ENCODE measurements at regions not wholly inside any gene's neighbourhood (a gene's known extent, or its start where the extent isn't known, plus 50 kb on each side); places are given as distances from the start of the nearest gene placed in this dataset.
A peak's percentile ranks its signal among the peaks of the same experiment; 100 is the strongest.

DNA sequence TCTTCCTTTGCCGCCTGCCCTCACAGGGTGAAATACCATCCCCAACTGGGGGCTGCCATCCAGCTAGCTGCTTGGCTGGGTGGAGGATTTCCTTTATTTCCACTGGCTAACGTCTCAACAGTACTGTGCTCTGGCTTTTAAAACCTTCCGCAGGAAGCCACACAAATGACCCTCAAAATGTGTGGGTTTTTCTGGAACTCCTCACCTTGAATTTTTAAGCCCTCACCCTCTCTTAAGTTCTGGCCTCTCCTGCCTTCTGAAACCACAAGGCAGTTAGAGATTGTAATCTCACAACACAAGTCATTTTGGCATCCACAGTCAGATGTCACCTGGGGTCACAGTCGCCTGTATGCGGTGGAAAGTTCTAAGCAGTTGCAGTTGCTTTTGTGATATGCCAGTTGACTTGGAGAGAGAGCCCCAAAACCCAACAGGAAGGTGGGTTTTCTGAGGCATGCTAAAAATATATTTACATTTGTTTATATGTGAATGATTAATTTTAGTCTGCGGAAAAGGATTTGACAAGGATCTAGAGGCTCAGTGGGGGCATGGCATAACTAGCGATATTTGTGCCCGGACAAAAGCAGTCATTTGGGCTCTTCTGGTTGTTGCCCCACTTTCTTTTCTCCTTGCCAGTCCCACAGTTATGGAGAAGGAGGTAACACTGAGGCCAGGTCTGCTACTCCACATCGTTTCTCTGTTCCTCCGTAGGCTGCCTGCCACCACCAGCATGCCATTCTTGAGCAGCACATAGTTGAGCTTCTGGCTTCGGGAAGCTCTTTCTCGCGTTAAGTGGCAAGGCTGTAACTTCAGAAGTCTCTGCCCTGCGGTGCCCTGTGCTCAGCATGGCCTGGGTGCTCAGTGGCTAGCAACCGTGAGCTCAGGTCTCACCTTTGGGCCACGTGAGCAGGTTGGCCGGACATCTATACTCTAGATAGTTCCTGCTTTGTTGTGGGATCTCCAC, 335.3 kb downstream of the CD83 start:
- intact Hi-C loops (cut with DNase I): no loop called here
- ATAC-seq (peak; percentile 30), DNase-seq (ENCODE audit: missing footprints) (no peak)

DNA sequence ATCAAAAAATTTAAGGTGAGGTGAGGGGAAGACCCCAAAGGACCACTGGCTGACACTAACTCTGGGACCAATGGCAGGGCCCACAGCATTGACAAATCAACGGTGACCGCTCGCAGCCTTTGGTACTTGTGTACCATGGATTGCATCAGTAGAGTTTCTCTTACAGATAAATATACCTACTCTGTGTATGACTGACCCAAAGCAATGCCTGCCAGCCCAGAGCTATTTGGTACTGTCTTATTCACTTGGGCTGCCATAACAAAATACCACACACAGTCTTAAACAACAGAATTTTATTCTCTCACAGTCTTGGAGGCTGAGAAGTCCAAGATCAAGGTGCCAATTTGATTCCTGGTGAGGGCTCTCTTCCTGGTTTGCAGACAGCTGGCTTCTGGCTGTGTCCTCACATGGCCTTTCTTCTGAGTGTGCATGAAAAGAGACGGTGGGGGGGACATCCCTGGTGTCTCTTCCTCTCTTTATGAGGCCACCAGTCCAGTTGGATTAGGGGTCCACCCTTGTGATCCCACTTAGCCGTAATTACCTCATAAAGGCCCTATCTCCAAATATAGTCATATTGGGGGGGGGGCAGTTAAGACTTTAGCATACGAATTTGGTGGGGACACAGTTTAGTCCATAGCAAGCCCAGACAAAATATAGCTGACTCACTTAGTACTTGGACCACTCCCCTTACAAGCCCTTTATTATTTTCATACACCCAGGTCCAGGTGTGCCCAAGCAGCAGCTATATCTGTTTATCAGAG, 336.3 kb downstream of the CD83 start:
- DNase-seq (ENCODE audit: missing footprints) (no peak), ATAC-seq (no peak)
- intact Hi-C loops (cut with DNase I): no loop called here

DNA sequence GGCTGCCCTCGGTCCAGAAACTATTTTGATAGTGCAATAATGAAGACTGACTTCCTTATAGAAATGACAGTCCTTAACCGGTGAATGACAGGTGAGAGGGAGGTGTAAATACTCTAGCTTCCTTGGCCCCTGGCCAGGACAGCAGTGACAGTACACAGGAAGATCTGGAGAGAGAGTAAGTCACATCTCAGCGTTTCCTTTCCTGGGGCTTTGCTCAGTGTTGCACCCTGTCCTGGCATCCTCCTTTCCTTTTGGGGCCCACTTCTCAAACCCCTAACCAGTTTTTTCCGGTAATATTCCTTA, 336.9 kb downstream of the CD83 start:
- DNase-seq (ENCODE audit: missing footprints) (no peak), ATAC-seq (no peak)
- intact Hi-C loops (cut with DNase I): no loop called here

DNA sequence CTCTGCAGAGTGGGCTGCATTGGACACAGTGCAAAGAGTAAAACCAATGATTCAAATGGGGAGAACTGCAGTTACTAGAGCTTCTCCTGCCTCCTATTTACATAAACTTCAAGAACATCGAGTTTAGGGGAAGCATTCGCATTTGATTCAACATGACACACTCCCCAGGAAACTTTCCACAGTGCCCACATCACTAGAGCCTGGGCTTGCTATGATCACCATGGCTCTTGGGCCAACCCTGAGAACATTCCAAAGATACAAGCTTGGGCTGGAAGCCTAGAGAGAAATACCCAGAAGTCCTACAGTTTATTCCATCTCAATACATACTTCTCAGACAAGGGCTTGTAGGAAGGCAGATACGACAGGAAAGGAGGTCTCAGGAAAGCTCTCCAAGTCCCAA, 337.9 kb downstream of the CD83 start:
- intact Hi-C loops (cut with DNase I): no loop called here
- DNase-seq (ENCODE audit: missing footprints) (no peak), ATAC-seq (no peak)

DNA sequence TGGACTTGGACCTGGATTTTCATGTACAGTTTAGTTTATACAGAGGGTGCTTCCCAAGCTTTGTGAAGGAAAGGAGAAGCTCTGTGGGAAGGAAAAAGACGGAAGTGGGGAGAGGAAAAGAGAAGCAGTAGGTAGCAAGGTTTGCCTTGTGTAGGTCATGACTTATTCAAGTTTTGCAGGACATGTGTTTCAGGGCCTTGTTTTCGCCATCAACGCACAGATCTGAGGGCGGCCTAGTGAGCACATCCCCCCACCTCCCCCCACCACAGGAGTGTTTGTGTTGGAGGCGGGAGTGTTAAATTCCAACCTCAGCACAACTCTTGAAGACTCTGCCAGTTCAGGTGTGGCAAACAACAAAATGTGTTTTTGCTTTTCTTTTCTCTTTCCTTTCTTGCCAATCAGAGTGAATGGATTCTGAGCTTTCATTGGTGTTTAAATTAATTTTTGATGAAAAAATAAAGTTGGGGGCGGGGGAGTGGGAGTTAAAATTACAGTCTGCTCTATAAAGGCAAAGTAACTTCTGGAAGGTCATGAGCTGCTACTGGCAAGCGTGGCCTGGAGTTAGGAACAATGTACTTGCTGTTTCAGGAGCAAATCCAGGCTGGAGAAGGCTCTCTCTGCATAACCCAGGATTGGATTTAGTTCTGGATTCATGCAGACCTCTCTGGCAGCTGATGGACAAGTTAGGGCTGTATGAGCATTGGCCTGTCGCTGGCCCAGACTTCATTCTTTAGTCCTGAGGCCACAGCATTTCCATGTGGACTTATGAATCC, 338.5 kb downstream of the CD83 start:
- intact Hi-C loops (cut with DNase I): no loop called here
- peak; percentile 39 for ATAC-seq
- DNase-seq (ENCODE audit: missing footprints): no peak

DNA sequence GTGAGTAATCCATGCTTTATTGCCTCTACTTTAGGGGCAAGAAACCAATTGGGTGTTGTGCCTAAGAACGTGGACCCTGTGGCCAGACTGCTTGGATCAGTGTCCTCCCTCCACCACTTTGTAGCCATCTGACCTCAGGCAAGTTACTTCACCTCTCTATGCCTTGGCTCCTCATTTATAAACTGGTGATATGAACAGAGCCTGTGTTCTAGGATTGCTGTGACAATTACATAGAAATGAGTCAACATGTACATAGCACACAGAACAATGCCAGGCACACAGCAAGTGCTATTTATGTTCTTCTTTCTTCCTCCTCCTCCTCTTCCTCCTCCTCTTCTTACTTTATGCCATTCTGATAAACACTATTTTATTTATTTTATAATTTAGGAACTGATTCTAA, 339.4 kb downstream of the CD83 start:
- ATAC-seq: no peak
- no peak for DNase-seq (ENCODE audit: missing footprints)
- intact Hi-C loops (cut with DNase I): no loop called here

DNA sequence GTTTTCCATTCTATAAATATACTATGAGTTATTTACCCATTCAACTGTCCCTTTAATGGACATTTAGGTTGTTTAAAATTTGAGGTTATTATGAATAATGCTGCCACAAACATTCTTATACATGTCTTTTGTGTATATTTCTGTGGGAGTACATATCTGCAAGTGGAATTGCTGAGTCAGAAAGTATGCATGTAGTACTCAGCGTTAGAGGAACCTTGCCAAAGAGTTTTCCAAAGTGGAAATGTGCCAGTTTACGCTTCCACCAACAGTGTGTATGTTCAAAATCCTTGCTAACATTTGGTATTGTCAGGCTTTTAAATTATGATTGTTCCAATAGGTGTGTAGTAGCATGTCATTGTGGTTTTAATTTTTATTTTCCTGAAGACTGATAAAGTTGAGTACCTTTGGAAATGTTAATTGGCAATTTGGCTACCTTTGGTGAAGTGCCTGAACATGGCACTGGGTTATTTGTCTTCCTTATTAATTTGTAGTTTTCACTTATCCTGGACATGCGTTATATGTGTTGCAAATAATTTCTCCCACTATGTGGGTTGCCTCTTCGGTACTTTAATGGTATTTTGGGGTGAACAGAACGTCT, 341.2 kb downstream of the CD83 start:
- intact Hi-C loops (cut with DNase I): no loop called here
- no peak for DNase-seq (ENCODE audit: missing footprints)
- ATAC-seq: peak; percentile 33

DNA sequence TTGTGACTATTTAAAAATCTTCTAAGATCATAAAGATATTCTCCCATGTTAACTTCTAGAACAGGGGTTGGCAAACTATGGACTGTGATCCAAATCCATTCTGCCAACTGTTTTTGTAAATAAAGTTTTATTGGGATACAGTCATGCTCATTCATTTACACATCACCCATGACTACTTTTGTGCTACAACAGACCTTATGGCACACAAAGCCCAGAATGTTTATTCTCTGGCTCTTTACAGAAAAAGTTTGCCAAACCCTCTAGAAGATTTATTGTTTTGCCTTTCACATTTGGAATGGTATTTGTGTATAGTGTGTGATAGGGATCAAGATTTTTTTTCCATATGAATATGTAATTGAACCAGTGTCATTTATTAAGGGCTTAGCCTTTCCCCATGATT, 341.7 kb downstream of the CD83 start:
- DNase-seq (ENCODE audit: missing footprints): no peak
- intact Hi-C loops (cut with DNase I): no loop called here
- no peak for ATAC-seq

DNA sequence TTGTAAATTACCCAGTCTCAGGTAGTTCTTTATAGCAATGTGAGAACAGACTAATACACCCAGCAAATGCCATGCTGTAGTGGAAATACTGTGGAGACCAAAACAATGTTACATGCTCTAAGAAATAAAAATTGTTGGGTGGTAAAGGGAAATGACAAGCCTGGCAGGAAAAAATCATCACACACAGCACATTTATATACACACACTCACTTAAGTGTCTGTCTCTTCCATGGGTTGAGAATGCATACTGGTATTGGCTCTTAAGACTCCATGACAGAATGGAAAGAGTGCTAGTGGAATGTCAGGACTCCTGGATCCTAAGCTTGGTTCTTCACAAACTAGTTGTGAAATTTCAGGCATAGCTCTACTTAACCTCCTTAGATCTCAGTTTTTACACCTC, 343.0 kb downstream of the CD83 start:
- intact Hi-C loops (cut with DNase I): no loop called here
- no peak for ATAC-seq
- DNase-seq (ENCODE audit: missing footprints): no peak

DNA sequence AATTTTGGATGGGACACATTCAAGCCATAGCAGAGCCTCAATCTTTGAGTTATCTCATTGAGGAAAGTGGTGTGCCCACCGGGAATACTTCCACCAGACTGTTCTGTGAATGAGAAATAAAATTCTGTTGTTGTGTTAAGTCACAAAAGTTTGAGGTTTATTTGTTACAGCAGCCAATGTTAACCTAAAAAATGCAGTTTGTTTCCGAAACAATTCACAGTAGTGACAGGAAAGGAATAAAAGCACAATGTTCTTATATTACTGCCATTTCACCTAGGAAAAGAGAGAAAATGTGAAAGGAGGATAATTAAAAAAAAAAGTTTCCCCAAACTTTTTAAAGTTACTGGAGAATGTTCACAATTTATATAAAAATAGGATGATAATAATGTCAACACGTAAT, 344.6 kb downstream of the CD83 start:
- DNase-seq (ENCODE audit: missing footprints): no peak
- intact Hi-C loops (cut with DNase I): no loop called here
- no peak for ATAC-seq

DNA sequence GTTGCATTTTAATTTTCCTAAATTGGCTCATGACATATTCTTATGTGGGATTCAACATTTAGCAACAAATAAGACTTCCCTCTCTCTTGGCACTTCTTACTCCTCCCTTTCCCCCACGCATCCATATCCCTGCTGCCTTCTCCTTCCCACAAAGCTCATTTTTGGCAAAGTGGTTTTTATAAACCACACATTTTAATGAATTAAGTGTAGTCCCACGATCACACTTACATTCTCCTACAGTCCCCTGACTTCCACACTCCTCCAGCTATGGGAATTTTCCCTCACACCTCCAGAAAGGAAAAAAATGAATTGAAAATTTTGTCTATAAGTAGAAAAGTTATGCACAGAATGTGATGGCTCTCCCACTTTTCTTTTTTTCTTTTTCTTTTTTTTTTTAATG, 345.0 kb downstream of the CD83 start:
- DNase-seq (ENCODE audit: missing footprints) (no peak), ATAC-seq (no peak)
- intact Hi-C loops (cut with DNase I): no loop called here

DNA sequence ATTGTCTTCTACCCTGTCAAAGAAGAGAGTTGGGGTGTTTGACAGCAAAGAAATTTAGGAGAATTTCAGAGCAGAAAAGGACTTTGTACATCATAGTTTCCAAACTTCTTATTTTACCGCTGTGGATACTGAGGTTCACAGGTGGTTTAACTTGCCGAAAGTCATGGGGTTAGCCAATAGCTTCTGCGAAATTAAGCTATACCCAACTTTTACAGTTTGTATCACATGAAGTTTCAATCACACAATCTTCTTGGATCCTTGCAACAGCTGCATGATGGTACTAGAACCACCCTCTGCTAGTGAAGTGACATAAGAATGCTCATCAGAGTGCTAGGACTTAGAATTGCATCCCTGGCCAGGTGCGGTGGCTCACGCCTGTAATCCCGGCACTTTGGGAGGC, 345.5 kb downstream of the CD83 start:
- intact Hi-C loops (cut with DNase I): no loop called here
- ATAC-seq (no peak), DNase-seq (ENCODE audit: missing footprints) (no peak)

DNA sequence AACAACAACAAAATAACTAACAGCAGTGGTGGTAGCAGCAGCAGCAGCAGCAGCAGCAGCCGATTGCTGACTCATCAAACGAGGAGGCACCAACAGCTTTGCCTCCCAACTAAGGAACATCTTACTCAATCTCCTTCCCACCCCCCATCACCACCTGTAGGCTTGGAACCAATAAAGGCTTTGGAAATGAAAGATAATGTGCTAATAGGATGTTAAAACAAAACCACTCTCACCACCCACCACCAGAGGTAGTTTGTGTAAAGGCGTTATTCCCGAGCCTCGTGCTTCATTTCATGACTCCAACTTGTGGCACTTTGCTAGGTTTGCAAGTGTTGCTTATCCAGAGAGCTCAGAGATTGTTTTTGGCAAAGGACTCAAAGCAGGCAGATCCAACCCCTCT, 346.5 kb downstream of the CD83 start:
- intact Hi-C loops (cut with DNase I): no loop called here
- ATAC-seq (no peak), DNase-seq (ENCODE audit: missing footprints) (no peak)

DNA sequence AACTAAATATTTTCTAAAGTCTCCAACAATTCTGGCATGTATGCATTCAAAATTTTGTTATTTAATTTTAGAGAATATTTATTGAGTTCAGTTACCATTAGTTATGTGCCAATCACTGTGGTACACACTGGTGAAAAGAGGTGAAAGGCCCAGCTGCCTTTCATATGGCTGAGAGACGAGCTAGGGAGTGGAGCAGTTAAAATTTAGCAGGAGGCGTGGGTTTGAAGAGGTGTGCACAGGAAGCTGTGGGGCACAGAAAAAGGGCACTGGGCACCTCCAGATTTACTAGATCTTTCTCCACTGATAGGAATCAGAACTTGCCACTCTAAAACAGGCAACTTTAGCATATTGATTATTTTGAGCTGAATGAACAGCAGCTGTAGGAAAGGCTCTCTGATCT, 347.1 kb downstream of the CD83 start:
- ATAC-seq (no peak), DNase-seq (ENCODE audit: missing footprints) (no peak)
- intact Hi-C loops (cut with DNase I): no loop called here

DNA sequence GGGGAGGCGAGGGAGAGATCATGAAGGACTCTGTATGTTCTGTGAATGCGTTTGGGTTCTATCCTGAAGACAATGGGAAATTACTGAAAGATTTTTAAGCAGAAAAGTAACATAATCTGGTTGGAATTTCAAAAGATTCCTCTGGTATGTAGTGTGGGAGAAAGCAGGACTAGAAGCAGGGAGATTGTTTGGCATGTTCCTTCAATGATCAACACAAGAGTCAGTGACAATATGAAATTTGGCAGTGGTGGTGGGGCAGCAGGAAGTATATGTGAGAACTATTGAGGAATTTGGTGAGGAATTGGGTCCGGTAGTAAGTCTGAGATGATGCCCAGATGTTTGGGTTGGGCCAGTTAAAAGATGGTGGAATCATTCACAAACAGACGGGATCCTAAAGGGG, 348.7 kb downstream of the CD83 start:
- intact Hi-C loops (cut with DNase I): no loop called here
- DNase-seq (ENCODE audit: missing footprints) (no peak), ATAC-seq (no peak)

DNA sequence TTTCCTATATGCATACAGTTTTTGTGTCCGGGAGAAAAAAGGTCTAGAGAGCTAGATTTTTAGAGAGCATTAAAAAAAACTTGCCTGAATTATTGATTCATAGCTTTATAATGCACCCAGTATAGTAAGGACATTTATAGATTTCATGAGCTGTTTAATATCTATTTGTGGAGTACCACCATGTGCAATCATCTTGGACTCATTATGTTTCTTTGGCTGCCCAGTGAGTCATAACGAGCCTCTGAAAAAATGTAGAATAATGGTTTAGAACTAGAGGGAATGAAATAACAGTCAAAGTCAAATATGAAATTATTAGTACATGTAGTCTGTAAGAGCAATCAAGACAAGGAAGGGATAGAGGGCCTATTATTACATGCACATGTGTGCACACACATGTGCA, 350.0 kb downstream of the CD83 start:
- ATAC-seq (no peak), DNase-seq (ENCODE audit: missing footprints) (no peak)
- intact Hi-C loops (cut with DNase I): no loop called here

DNA sequence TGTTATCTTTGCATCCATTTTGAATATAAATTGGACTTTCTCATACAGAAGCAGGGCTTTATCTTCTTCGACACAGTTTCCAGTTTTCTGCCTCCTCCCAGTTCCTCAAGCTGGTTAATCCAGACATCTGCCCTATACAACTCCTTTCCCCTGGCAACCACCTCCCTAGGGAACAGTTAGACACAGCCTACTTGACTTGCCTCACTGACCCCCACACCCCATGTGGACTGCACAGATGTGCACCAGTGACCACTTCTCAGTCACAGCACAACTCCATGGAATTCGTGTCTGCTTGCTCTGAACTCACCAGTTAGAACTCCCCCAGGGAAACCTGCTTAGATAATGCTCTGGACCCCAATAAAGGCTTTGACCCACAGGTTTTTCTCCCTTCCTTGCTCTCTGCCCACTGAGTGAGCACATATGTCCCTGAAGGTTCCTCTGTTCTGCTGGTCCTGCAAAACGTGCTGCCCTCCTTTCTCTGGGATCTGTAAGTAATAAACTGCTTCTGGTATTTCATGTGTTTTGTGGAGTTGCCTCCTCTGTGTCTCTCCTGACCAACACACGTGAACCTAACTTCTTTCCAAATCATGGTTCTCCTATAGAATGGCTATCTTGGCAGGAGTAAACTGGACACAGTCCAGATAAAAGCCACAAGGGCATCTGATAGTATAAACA, 351.2 kb downstream of the CD83 start:
- no peak for DNase-seq (ENCODE audit: missing footprints)
- ATAC-seq: no peak
- intact Hi-C loops (cut with DNase I): no loop called here

DNA sequence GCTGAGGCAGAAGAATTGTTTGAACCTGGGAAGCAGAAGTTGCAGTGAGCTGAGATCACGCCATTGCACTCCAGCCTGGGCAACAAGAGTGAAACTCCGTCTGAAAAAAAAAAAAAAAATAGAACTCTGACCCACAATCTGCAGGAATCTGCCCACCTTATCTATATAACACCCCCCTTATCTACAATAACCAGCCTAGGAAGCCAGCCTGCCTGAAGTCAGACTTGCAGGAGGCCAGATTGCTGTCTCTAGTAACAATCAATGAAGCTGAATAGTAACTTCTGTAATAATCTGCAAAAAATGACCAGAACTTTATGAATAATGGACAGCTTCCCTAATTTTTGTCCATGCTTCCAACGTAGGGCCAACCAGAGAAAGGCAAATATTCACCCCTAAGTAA, 352.5 kb downstream of the CD83 start:
- DNase-seq (ENCODE audit: missing footprints) (no peak), ATAC-seq (no peak)
- intact Hi-C loops (cut with DNase I): no loop called here

DNA sequence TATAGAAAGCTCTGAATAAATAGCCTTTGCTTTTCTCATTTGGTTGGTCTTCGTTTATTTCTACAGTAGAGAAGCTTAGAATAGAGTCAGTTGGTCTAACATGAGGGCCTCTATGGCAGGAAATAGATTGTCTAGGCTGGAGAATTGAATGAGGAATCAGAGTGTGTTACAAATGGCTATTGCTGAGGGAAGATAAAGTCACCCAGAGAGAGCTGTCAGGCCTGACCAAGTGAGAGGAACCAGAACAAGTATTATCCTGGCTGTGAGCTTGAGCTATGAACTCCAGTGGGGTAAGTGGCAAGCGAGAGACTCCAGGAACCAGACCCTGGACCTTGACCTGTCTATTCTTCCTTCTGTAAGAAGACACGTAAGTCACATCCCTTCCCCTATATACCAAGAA, 353.1 kb downstream of the CD83 start:
- no peak for ATAC-seq
- DNase-seq (ENCODE audit: missing footprints): no peak
- intact Hi-C loops (cut with DNase I): no loop called here
